ENCODE measurements at regions not wholly inside any gene's neighbourhood (a gene's known extent, or its start where the extent isn't known, plus 50 kb on each side); places are given as distances from the start of the nearest gene placed in this dataset.
"Not testable (repeated sequence)": the region's sequence is repeated elsewhere in the genome, so short reads cannot be mapped to it uniquely, and the experiment has no call there.

DNA sequence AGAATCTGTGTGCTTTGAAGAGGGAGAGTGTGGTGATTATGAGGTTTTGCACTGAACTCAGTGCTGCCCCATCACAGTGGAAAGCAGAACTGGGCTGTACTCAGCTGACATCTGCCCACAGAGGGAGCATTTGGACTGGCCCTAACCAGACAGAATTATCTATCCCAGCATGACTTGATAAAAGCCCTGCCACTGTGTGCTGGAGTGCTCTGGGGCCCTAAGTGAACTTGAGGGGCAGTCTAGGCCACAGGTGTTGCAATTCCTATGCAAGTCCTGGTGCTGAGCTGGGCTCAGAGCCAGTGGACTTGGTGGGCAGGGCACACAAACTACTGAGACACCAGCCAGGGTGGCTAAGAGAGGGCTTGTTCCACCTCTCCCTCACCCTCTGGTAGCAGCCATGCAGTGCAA is 269.2 kb upstream of the CTNNB1 start:
- no peaks in the 10 kb centered on the region for H3K27me3 ChIP-seq (ENCODE audit: control insufficient read depth in 3 of 3, insufficient read depth in 3 of 3, low read length in 3 of 3)
- H3K27ac ChIP-seq (ENCODE audit: low read depth in 1 of 3, low read length in 2 of 3): peak overlapping the region in 1 of 3 donors; percentile 17
- peak; percentile 29 to 78 for DNase-seq
- H3K36me3 ChIP-seq (ENCODE audit: control insufficient read depth in 3 of 3, insufficient read depth in 2 of 3, low read depth in 1 of 3, low read length in 3 of 3): no peaks in the 10 kb centered on the region
- no peak overlapping the region for H3K4me3 ChIP-seq (ENCODE audit: low read depth in 1 of 3, low read length in 3 of 3)
- H3K4me1 ChIP-seq (ENCODE audit: control insufficient read depth in 3 of 3, insufficient read depth in 2 of 3, low read depth in 1 of 3, low read length in 2 of 3): peaks cover 0 to 9% (median 0%) of the 10 kb centered on the region in 3 donors
- peaks cover 0 to 11% of the 10 kb centered on the region in 2 donors for H3K9me3 ChIP-seq (ENCODE audit: control insufficient read depth in 2 of 2, insufficient read depth in 1 of 2, low read depth in 1 of 2, low read length in 1 of 2)
- FAIRE-seq: no peak

DNA sequence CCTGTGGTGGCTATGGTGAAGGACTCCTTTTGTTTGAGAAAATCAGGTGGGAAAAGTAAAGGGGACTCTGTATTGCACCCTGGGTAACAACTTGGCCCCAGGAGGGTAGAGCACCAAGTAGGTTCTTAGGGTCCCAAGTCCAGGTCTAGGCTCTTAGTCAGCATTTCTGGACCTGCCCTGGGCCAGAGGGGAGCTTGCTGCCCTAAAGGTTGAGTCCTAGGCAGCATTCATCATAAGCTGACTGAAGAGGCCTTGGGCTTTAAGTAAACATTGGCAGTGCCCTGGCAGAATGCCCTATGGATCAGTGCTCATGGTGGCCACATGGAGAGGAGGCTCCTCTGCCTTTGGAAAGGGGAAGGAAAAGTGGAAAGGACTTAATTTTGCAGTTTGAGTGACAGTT is 268.5 kb upstream of the CTNNB1 start:
- no peak for FAIRE-seq
- DNase-seq: peak; percentile 31 to 32
- H3K4me1 ChIP-seq (ENCODE audit: control insufficient read depth in 3 of 3, insufficient read depth in 2 of 3, low read depth in 1 of 3, low read length in 2 of 3): peaks cover 0 to 8% (median 0%) of the 10 kb centered on the region in 3 donors

DNA sequence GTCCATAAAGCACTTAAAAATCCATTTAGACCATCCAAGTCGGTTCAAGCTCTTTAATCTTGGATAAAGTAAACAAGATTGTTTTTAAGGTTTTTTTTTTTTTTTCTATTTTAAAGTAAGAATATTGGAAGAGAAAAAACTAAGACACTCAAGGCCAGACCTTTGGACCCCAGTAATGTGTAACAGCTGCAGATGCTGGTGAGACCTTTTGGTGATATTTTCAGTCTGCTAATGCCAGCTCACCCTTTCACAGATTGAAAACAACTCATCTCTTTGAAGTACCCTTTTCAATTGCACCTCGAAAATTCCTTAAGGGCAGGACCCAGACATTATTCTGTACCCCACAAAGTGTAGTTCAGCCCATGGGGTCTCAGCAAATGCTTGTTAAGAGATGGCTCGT is 260.7 kb upstream of the CTNNB1 start:
- H3K27me3 ChIP-seq (ENCODE audit: control insufficient read depth in 3 of 3, insufficient read depth in 3 of 3, low read length in 3 of 3): no peaks in the 10 kb centered on the region
- no peaks in the 10 kb centered on the region for H3K36me3 ChIP-seq (ENCODE audit: control insufficient read depth in 3 of 3, insufficient read depth in 2 of 3, low read depth in 1 of 3, low read length in 3 of 3)
- H3K4me3 ChIP-seq (ENCODE audit: low read depth in 1 of 3, low read length in 3 of 3): no peak overlapping the region
- 21 to 53% (median 29%) methylated on average over 3 of the region's 3 CpGs for WGBS, 3 donors
- FAIRE-seq (no peak), DNase-seq (peak in 1 of 2 donors; percentile 47)
- H3K27ac ChIP-seq (ENCODE audit: low read depth in 1 of 3, low read length in 2 of 3): peak overlapping the region in 1 of 3 donors; percentile 54
- H3K4me1 ChIP-seq (ENCODE audit: control insufficient read depth in 3 of 3, insufficient read depth in 2 of 3, low read depth in 1 of 3, low read length in 2 of 3): peaks cover 0 to 21% (median 4%) of the 10 kb centered on the region in 3 donors
- H3K9me3 ChIP-seq (ENCODE audit: control insufficient read depth in 2 of 2, insufficient read depth in 1 of 2, low read depth in 1 of 2, low read length in 1 of 2): peaks cover 0 to 4% of the 10 kb centered on the region in 2 donors

More for the DNA sequence above, 268.5 kb upstream of the CTNNB1 start:
- H3K27me3 ChIP-seq (ENCODE audit: control insufficient read depth in 3 of 3, insufficient read depth in 3 of 3, low read length in 3 of 3): no peaks in the 10 kb centered on the region
- peaks cover 0 to 11% of the 10 kb centered on the region in 2 donors for H3K9me3 ChIP-seq (ENCODE audit: control insufficient read depth in 2 of 2, insufficient read depth in 1 of 2, low read depth in 1 of 2, low read length in 1 of 2)
- peak overlapping the region in 1 of 3 donors; percentile 17 for H3K27ac ChIP-seq (ENCODE audit: low read depth in 1 of 3, low read length in 2 of 3)
- H3K4me3 ChIP-seq (ENCODE audit: low read depth in 1 of 3, low read length in 3 of 3): no peak overlapping the region
- no peaks in the 10 kb centered on the region for H3K36me3 ChIP-seq (ENCODE audit: control insufficient read depth in 3 of 3, insufficient read depth in 2 of 3, low read depth in 1 of 3, low read length in 3 of 3)

DNA sequence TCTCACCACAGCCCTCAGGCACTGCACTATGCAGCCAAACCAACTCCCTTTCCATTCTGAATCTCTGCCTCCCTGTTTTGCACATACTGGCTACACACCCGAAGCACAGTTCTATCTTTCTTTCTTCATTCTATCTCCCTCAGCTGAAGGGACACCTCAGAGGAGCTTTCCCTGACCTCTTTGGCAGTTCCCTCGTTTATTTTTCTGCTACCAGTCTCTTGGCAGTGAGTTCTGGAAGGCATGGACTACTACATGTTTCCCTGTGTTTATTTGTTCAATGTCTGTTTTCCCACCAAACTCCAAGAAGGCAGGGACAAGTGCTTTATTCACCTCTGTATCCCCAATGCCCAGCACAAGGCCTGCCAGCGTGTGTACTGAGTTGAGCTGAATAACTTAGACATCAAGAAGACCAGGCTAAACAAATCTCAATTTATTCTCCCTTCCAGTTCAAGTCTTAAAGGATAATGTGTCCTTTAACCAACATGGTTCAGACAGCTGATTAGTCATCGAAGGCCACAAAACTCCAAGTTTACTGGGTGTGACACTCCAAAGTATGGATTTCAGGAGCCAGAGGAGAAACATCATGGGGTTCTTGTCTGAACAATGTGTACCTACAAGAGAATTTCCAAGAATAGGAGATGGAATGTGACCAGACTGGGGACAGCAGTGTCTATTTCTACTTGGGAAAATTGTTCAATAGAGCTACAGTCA is 260.1 kb upstream of the CTNNB1 start:
- WGBS, 3 donors: 32 to 58% (median 34%) methylated on average over 4 of the region's 4 CpGs
- Histone ChIP-seq H3K36me3 (ENCODE audit: control insufficient read depth in 3 of 3, insufficient read depth in 2 of 3, low read depth in 1 of 3, low read length in 3 of 3) (no peaks in the 10 kb centered on the region), H3K27ac (ENCODE audit: low read depth in 1 of 3, low read length in 2 of 3) (peak overlapping the region in 1 of 3 donors; percentile 54), H3K4me1 (ENCODE audit: control insufficient read depth in 3 of 3, insufficient read depth in 2 of 3, low read depth in 1 of 3, low read length in 2 of 3) (peaks cover 0 to 21% (median 4%) of the 10 kb centered on the region in 3 donors), H3K27me3 (ENCODE audit: control insufficient read depth in 3 of 3, insufficient read depth in 3 of 3, low read length in 3 of 3) (no peaks in the 10 kb centered on the region), H3K9me3 (ENCODE audit: control insufficient read depth in 2 of 2, insufficient read depth in 1 of 2, low read depth in 1 of 2, low read length in 1 of 2) (peaks cover 0 to 4% of the 10 kb centered on the region in 2 donors), H3K4me3 (ENCODE audit: low read depth in 1 of 3, low read length in 3 of 3) (no peak overlapping the region)
- FAIRE-seq: no peak
- DNase-seq: peak; percentile 60 to 77

DNA sequence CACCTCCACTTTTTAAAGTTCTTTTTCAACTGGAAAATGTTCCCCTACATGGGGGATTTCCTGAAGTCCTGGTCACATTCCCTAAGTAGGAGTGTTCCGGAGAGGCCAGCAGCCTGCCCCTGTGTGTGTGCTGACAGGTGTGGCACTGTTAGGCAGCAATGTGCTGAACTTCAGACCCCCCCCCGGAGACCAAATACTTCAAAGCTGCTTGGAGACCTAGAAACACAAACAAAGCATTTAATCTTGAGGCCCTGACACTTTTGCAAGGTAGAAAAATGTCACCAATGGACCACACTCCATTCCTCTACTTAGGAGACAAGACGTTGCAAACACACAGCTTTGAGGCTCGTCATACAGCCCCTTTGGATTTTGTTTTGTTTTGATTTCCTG is 259.6 kb upstream of the CTNNB1 start:
- WGBS, 3 donors: 22 to 47% (median 41%) methylated on average over 4 of the region's 4 CpGs
- FAIRE-seq (no peak), DNase-seq (peak in 1 of 2 donors; percentile 40)
- H3K36me3 ChIP-seq (ENCODE audit: control insufficient read depth in 3 of 3, insufficient read depth in 2 of 3, low read depth in 1 of 3, low read length in 3 of 3): no peaks in the 10 kb centered on the region
- no peak overlapping the region for H3K4me3 ChIP-seq (ENCODE audit: low read depth in 1 of 3, low read length in 3 of 3)
- H3K27me3 ChIP-seq (ENCODE audit: control insufficient read depth in 3 of 3, insufficient read depth in 3 of 3, low read length in 3 of 3): no peaks in the 10 kb centered on the region
- H3K4me1 ChIP-seq (ENCODE audit: control insufficient read depth in 3 of 3, insufficient read depth in 2 of 3, low read depth in 1 of 3, low read length in 2 of 3): peaks cover 0 to 21% (median 4%) of the 10 kb centered on the region in 3 donors
- peak overlapping the region in 1 of 3 donors; percentile 54 for H3K27ac ChIP-seq (ENCODE audit: low read depth in 1 of 3, low read length in 2 of 3)
- H3K9me3 ChIP-seq (ENCODE audit: control insufficient read depth in 2 of 2, insufficient read depth in 1 of 2, low read depth in 1 of 2, low read length in 1 of 2): peaks cover 0 to 4% of the 10 kb centered on the region in 2 donors

DNA sequence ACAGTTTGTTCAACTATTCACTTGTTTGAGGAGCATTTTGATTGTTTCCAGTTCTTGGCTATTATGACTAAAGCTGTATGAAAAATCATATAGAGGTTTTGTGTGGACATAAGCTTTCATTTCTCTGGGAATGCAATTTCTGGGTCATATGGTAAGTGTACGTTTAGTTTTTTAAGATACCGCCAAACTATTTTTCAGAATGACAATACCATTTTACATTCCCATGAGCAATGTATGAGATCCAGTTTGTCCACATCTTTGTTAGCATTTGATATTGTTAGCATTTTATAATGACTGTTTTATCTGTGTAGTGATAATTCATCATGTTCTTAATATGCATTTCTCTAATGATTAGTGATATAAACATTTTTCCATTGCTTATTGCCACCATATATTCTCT is 258.7 kb upstream of the CTNNB1 start:
- Histone ChIP-seq H3K9me3 (ENCODE audit: control insufficient read depth in 2 of 2, insufficient read depth in 1 of 2, low read depth in 1 of 2, low read length in 1 of 2) (peaks cover 0 to 4% of the 10 kb centered on the region in 2 donors), H3K4me3 (ENCODE audit: low read depth in 1 of 3, low read length in 3 of 3) (no peak overlapping the region), H3K4me1 (ENCODE audit: control insufficient read depth in 3 of 3, insufficient read depth in 2 of 3, low read depth in 1 of 3, low read length in 2 of 3) (peaks cover 0 to 21% (median 4%) of the 10 kb centered on the region in 3 donors), H3K27me3 (ENCODE audit: control insufficient read depth in 3 of 3, insufficient read depth in 3 of 3, low read length in 3 of 3) (no peaks in the 10 kb centered on the region), H3K36me3 (ENCODE audit: control insufficient read depth in 3 of 3, insufficient read depth in 2 of 3, low read depth in 1 of 3, low read length in 3 of 3) (no peaks in the 10 kb centered on the region), H3K27ac (ENCODE audit: low read depth in 1 of 3, low read length in 2 of 3) (no peak overlapping the region)
- 85 to 96% (median 91%) methylated on average over 2 of the region's 2 CpGs for WGBS, 3 donors
- DNase-seq: no peak
- no peak for FAIRE-seq

DNA sequence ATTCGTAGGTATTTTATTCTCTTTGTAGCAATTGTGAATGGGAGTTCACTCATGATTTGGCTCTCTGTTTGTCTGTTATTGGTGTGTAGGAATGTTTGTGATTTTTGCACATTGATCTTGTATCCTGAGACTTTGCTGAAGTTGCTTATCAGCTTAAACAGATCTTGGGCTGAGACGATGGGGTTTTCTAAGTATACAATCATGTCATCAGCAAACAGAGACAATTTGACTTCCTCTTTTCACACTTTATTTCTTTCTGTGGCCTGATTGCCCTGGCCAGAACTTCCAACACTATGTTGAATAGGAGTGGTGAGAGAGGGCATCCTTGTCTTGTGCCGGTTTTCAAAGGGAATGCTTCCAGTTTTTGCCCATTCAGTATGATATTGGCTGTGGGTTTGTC is 252.3 kb upstream of the CTNNB1 start:
- H3K36me3 ChIP-seq (ENCODE audit: control insufficient read depth in 3 of 3, insufficient read depth in 2 of 3, low read depth in 1 of 3, low read length in 3 of 3); DNase-seq; H3K27me3 ChIP-seq (ENCODE audit: control insufficient read depth in 3 of 3, insufficient read depth in 3 of 3, low read length in 3 of 3); H3K27ac ChIP-seq (ENCODE audit: low read depth in 1 of 3, low read length in 2 of 3); H3K4me3 ChIP-seq (ENCODE audit: low read depth in 1 of 3, low read length in 3 of 3); H3K4me1 ChIP-seq (ENCODE audit: control insufficient read depth in 3 of 3, insufficient read depth in 2 of 3, low read depth in 1 of 3, low read length in 2 of 3); H3K9me3 ChIP-seq (ENCODE audit: control insufficient read depth in 2 of 2, insufficient read depth in 1 of 2, low read depth in 1 of 2, low read length in 1 of 2); FAIRE-seq: not testable (repeated sequence)
- WGBS, 3 donors: 78 to 90% (median 87%) methylated on average over 3 of the region's 3 CpGs

DNA sequence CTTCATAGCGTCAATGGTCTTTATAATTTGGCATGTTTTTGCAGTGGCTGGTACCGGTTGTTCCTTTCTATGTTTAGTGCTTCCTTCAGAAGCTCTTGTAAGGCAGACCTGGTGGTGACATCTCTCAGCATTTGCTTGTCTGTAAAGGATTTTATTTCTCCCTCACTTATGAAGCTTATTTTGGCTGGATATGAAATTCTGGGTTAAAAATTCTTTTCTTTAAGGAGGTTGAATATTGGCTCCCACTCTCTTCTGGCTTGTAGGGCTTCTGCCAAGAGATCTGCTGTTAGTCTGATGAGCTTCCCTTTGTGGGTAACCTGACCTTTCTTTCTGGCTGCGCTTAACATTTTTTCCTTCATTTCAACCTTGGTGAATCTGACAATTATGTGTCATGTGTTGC is 250.0 kb upstream of the CTNNB1 start:
- not testable (repeated sequence) for DNase-seq; FAIRE-seq; H3K36me3 ChIP-seq (ENCODE audit: control insufficient read depth in 3 of 3, insufficient read depth in 2 of 3, low read depth in 1 of 3, low read length in 3 of 3); H3K9me3 ChIP-seq (ENCODE audit: control insufficient read depth in 2 of 2, insufficient read depth in 1 of 2, low read depth in 1 of 2, low read length in 1 of 2); H3K27ac ChIP-seq (ENCODE audit: low read depth in 1 of 3, low read length in 2 of 3); H3K4me3 ChIP-seq (ENCODE audit: low read depth in 1 of 3, low read length in 3 of 3); H3K4me1 ChIP-seq (ENCODE audit: control insufficient read depth in 3 of 3, insufficient read depth in 2 of 3, low read depth in 1 of 3, low read length in 2 of 3); H3K27me3 ChIP-seq (ENCODE audit: control insufficient read depth in 3 of 3, insufficient read depth in 3 of 3, low read length in 3 of 3)
- WGBS, 3 donors: 90 to 98% (median 98%) methylated on average over 3 of the region's 3 CpGs

DNA sequence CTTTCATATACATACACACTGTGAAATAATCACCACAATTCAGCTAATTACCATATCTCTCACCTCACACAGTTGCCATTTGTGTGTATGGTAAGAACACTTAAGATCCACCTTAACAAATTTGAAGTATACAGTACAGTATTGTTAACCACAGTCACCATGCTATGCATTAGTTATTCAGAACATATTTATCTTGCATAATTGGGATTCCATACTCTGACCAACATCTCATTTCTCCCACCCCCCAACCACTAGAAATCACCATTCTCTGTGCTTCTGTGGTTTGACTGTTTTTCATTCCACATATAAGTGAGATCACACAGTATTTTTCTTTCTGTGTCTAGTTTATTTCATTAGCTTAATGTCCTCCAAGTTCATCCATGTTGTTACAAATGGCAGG is 247.7 kb upstream of the CTNNB1 start:
- H3K4me1 ChIP-seq (ENCODE audit: control insufficient read depth in 3 of 3, insufficient read depth in 2 of 3, low read depth in 1 of 3, low read length in 2 of 3): no peaks in the 10 kb centered on the region
- no peak for FAIRE-seq
- H3K27ac ChIP-seq (ENCODE audit: low read depth in 1 of 3, low read length in 2 of 3): no peak overlapping the region
- no peak for DNase-seq
- no peaks in the 10 kb centered on the region for H3K9me3 ChIP-seq (ENCODE audit: control insufficient read depth in 2 of 2, insufficient read depth in 1 of 2, low read depth in 1 of 2, low read length in 1 of 2)
- no peaks in the 10 kb centered on the region for H3K36me3 ChIP-seq (ENCODE audit: control insufficient read depth in 3 of 3, insufficient read depth in 2 of 3, low read depth in 1 of 3, low read length in 3 of 3)
- no peak overlapping the region for H3K4me3 ChIP-seq (ENCODE audit: low read depth in 1 of 3, low read length in 3 of 3)
- H3K27me3 ChIP-seq (ENCODE audit: control insufficient read depth in 3 of 3, insufficient read depth in 3 of 3, low read length in 3 of 3): no peaks in the 10 kb centered on the region
